ENCODE measurements at regions not wholly inside any gene's neighbourhood (a gene's known extent, or its start where the extent isn't known, plus 50 kb on each side); places are given as distances from the start of the nearest gene placed in this dataset.

DNA sequence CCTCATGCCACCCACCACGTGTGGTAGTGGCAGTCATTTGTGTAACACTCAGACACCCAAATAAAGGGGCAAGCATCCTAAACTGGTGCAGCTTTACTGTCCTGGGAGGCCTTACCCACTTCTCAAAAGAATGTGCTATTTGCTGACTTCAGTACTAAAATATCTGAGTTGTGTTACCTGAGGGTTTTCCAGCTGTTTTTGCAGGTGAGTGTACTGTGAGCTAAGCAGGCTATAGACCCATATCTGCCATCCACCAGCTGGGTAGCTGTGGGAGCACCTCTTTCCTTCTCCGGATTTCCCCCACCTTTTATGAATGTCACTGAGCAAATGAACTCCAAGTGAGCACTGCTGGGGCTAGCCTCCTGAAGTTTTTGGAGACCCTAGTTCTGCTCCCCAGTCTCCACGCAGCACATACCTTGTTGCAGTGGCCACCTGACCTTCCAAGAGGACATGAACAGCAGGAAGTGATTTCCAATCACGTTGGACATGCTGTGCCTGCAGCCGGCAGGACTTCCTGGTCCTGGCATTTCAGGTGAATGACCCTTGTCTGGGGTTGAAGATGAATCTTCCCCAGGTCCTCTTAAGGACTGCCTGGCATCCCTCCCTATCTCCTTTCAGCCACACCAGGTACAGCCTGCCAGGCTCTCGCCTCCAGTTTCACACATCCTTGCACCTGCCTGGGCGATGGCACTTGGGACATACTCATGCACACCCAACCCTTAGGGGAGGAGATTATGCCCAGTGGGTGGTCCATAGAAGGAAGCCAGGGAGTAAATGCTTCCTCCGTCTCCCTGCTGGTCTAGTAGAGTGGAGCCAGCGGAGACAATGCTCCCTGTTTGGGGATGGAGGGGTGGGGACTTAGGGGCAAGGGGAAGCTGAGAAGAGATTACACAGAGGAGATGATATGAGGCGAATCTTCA, 109.5 kb upstream of the SPATA13 start:
- no peak for DNase-seq (ENCODE audit: low spot score)

DNA sequence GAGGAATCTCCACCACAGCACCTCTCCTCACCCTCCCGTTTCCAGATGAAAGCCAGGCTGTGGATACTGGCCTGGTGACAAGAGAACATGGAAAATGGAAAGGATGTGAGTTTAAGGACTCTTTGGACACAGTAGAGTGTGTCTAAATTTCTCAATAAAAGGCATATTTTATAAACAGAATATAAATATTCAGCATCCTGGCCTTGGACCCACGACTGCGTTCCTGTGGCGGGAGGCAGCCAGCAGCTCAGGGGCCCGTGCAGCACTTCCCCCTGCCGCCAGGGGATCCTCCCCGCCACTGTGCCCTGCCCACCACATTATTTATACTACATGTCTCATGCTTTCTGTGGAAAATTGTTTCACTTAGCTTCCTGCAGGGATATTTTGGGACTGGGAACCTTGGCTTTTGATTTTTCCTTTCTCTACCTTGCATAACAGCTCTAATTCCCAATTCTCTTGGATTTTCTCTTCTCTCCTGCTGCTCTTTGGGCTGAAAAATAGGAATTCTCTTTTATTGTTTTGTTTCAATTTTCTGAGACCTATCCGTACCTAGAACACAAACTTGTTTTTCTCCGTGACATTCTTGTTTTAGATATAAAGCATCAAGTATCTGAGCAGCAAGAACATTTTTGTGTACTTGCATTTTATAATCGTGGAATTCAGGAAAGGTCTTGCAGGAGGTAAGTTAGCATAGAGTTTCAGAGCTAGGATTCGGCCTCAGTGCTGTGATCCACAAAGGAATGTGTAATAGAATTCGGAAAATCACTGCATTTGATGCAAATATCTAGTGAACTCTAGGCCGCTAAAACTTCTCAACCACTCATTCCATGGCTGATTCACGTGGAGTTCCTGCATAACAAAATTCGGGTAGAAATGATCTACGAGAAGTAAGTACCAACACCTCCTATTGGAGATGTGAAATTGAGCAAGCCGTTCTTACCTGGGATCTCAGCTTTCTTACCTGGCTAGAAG, 107.7 kb upstream of the SPATA13 start:
- no peak for DNase-seq (ENCODE audit: low spot score)

DNA sequence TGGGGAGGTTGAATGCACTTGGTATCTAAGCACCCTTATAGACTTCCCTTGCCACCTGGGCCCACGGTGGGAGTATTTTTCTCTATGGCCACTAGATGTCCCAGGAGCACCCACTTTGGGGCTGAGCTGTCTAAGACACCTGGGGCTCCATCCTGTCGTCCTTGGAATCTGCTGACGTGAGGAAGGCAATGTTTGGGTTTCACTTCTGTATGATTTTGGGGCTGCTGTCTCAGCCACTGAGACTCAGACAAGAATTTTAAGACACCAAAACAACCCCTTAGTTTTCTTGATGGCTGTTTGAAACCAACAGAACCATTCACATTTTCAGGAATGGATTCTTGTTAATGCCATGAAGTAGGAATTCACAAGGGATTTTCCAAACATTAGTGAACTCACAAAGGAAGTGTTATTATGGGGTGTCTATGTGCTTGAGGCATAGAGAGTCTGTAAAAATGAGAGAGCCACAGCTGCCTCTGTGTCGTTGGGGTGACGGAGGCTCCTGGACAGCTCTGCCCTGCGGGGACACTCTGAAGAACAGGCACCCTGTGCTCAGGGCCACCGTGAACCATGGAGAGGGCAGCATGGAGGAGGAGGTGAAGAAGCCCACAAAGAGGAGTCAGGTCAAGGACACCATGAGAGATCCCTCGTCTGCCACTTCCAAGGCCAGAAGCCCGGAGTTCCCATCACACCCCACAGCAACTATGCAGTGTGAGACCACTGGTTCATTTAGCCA, 106.8 kb upstream of the SPATA13 start:
- DNase-seq (ENCODE audit: low spot score) = peak; percentile 57

DNA sequence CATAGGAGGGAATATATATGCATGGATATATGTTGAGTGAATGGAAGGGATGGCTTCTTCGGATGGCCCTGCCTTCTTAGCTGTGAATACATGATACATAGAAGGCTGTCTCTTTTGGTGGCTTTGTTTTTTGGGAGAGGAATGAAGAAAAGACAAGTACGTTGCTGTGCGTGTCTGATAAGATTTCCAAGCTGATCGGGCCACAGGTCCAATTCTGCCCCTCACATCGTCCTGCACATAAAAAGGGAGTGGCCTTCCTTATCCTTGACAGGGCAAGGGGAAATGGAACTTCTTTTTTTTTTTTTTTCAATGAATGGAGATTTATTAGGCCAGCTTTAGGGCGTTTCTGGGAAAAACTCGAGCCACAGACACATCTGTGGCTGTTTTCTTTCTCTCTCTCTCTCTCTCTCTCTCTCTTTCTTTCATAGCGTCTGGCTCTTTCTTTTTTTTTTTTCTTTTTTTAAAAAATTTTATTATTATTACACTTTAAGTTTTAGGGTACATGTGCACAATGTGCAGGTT, 103.8 kb upstream of the SPATA13 start:
- DNase-seq (ENCODE audit: low spot score) = no peak

DNA sequence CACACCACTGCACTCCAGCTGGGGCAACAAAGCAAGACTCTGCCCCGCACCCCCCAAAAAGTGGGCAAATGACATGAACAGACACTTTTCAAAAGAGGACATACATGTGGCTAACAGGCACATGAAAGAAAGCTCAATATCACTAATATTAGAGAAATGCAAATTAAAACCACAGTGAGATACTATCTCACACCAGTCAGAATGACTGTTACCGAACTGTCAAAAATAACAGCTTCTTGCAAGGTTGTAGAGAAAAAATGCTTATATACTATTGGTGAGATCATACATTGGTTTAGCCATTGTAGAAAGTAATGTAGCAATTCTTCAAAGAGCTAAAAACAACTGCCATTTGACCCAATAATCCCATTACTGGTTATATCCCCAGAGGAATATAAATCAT, 99.5 kb upstream of the SPATA13 start:
- DNase-seq (ENCODE audit: low spot score) = no peak

DNA sequence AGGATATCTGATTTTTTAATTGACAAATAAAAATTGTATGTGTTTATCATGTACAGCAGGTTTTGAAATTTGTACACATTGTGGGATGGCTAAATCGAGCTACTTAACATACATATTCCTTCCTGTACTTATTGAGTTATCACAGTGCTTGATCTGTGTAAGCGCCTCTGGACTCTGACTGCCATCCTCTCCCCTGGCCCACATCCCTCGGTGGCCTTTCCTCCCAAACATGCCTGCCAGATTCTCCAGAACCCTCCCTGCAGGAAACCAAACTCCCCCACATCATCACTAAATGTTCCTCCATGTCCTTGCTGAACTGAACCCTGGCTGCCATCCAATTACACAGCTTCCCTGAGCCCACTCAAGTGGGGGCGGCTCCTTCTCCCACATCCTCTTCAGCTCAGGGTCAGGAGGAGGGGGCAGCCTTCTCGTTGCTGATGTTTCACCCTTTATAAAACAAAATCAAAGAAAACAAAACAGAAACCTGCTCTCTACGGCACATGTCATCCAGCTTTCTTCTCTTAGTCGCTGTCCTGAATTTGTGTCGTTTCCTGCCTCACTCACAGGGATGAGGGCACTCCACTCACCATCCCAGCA, 97.1 kb upstream of the SPATA13 start:
- DNase-seq (ENCODE audit: low spot score) = no peak

DNA sequence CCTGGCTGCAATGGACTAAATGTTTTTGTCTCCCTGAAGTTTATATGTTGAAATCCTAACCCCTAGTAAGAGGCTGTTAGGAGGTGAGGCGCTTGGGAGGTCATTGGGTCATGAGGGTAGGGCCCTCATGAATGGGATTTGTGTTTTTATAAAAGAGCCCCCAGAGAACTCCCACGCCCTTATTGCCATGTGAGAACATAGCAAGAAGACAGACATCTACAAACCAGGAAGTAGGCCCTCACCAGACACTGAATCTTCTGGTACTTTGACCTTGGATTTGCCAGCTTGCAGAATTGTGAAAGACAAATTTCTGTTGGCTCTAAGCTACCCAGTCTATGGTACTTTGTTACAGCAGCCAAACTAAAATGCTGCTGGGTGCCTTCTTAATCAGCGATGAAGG, 96.1 kb upstream of the SPATA13 start:
- DNase-seq (ENCODE audit: low spot score) = no peak

DNA sequence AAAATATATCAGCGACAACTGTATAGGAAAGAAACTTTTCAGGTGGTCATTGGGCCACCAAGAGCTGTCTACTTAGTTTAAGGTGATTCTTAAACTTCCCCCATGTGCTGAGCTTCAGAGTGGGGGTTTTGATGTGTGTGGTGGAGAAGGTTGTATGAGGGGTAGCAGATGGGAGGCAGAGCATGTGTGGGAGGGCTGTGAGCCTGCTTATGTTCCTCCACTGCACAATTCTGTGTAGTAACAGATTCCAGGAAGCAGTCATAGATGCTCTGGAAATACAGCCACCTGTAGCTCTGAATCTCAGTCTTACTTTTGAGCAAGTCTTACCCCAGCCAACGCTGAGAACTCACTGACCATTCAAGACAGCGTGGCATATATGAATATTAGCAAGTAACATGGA, 95.3 kb upstream of the SPATA13 start:
- DNase-seq (ENCODE audit: low spot score) = no peak

DNA sequence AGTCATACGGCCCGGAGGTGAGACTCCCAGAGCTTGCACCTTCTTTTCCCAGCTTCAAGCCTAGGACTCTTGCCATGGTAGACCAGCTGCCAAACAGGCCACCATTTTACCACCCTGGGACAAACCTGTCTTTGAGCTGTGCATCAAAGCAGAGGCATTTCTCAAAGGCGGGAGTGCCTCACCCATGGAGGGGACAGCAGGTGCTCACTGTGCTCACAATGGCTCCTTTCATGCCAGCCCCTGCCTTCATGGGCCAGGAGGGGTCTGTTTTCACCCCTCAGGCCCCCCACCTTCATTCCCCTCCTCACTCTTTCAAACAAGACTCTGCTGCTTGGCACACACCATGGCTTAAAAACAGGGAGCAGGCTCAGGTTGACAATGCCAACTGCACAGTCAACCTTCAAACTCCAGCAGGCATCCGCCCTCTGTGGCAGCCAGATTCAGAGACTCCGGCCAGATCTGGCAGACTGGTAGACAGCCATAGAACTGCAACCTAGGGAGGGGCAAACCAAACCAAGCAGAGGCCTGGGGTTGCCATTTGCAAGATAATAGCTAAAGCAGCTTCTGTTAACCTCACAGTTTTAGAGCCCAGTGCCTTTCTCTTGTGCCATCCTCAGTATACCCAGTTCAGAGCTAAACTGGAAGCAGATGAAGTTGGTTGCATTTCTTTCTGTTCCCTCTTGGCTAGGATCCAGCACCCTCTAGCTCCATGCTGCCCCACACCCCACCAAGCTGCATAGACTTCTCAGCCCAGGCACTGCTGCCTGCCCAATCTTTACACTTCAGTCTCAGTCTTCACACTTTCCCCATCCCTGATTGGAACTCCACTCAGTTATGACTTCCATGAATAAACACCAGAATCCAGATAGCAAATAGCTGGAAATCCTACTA, 93.9 kb upstream of the SPATA13 start:
- no peak for DNase-seq (ENCODE audit: low spot score)

DNA sequence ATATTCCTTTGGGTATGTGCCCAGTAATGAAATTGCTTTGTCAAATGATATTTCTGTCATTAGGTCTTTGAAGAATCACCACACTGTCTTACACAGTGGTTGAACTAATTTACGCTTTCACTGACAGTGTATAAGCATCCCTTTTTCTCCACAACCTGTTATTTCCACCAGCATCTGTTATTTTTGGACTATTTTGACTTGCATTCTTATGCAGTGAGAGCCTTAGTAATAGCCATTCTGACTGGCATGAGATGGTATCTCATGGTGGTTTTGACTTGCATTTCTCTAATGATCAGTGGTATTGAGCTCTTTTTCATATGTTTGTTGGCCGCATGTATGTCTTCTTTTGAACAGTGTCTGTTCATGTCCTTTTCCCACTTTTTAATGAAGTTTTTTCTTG, 92.0 kb upstream of the SPATA13 start:
- DNase-seq (ENCODE audit: low spot score) = no peak

DNA sequence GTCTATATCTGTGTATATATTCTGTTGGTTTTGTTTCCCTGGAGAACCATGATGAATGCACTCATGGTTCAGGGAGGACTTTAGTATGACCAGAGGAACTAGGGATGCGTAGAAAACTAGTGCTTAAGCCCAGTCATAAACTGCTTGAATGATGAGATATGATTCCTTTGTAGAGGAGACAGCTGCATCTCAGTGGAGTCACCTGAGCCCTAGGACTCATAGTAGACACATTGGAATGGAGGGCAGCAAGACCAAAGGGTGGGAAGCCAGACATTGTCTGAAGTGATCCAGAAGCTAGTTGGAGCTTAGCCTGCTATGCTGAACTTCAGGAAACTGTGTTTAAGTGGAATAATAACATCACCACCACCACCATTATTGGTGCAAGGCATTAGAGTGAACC, 89.5 kb upstream of the SPATA13 start:
- DNase-seq (ENCODE audit: low spot score) = no peak

DNA sequence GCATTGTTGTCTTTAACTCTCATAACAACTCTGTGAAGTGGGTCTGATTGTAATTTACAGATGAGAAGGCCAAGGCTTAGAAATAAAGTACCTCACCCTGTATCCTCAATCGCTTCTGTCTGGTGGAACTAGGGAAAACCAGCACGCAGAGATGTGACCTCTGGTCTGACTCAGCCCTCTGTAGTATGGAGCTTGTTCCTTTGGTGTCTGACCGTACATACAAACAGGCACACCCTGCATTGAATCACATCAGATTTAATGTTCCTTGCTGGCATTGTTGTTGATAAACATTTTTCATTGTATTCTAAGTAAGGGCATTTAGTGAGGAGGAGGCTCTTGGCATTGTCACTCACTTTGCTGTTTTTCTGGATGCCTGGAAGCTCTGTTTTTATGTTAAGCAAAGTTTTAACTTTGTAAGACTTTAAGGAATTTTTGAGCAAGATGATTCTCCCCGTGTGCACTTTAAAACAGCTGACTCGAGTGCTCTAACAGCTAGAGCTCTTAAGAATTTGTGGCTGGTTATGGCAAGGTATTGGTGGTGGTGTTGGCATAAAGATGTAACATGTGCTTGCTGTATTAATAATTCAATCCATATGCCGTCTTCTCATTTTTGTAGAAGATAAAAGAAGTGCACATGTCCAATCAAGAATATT, 89.0 kb upstream of the SPATA13 start:
- DNase-seq (ENCODE audit: low spot score) = no peak

DNA sequence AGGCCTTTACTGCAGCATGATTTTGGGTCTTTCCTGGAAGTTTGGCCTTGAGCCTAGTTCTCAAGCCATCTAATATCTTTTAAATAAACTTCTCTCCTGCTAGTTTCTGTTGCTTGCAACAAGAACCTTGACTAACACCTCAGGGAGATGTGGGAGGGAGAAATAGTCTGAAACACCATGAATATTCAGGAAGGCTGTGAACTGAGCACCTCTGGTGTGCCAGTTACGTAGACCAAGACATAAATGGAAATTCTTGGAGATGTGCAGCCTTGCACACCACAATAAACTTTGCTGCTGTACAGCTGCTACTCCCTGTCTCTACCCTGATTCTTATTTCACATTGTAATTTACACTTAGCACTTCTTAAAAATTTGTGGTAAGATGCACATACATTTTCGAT, 86.9 kb upstream of the SPATA13 start:
- no peak for DNase-seq (ENCODE audit: low spot score)

DNA sequence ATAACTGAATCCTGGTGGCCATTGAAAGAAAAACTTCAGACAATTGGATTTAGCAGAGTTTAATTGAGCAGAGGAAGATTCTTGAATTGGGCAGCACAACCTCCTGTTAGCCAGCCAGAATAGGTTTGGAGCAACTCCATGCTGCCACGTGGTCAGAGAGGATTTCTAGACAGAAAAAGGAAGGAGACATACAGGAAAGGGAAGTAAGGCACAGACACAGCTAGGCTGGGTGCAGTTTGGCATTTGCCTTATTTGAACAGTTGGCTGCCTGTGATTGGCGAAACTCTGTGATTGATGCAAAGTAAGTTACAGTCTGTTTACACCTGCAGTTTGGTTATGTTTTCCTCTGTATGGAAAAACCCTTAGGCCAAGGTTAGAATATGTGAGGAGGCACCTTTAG, 85.8 kb upstream of the SPATA13 start:
- no peak for DNase-seq (ENCODE audit: low spot score)

DNA sequence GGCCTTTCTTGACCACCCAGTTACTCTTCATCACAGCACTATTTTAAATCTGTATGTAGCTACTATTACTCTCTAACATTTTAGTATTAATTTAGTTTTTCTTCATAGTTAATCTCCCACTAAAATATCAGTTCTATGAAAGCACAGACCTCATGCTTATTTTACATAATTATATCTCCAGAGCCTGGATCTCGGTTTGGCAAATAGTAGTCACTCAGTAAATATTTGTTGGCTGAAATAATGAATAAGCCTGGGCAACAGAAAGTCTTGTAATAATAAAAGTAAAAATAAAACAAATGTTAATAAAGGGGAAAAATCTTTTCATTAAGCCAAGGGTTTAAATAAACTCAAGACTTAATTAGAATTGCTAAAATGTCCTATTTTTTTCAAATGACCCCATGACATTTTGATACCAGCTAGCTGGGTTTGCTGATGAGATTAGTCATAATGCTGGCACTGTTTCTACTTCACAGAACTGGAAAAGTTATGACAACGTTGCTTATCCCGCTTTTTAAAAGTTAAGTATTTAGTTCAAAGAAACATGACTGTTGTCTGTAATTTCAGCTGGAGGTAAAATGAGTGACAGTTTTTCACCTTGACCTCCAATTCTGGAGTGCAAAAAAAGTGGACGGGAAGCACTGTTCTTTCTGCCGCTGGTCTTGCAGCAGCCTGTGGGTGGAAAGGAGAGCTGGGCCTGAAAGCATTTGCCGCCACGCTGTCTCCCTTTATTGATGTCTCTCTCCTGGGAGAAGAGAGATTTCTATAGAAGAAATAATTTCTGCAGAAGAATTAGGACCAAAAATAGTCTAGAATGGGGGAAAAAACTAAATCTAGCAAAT, 85.2 kb upstream of the SPATA13 start:
- DNase-seq (ENCODE audit: low spot score) = no peak

DNA sequence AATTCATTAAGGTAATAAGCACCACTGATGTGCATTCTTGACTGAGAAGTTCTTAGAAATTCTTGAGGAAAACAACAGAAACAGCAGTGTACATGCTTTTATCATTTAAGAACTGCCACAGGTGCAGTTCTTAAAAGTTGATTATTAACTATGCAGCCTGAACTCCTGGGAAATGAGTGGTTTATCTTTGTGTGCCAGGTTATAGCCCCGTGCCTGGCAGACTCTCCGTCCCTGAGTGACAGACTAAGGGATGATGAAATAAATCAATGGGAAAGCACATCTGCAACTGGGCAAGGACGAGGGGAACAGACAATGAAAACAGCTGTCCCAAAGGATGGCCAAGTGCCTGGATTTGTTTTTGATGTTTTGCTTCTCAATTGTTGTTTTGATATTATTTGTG, 84.4 kb upstream of the SPATA13 start:
- no peak for DNase-seq (ENCODE audit: low spot score)

DNA sequence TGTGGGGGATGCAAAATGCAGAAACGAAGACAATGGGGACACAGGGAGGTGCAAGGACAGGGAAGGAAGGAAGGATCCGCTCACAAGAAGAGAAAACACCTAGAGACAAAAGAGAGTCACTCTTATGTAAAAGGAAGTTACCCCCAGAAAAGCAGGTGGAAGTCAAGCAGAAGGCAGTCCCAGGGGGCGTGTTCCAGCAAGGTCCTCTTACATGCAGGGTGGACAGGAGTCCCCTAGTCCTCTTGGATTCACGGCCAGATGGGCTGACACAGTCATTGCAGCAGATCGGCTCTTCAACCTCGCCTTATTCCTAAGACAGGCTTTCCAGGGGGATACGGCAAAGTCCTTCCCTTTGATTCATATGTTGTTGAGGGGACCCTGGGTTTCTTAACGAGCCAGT, 83.9 kb upstream of the SPATA13 start:
- no peak for DNase-seq (ENCODE audit: low spot score)

DNA sequence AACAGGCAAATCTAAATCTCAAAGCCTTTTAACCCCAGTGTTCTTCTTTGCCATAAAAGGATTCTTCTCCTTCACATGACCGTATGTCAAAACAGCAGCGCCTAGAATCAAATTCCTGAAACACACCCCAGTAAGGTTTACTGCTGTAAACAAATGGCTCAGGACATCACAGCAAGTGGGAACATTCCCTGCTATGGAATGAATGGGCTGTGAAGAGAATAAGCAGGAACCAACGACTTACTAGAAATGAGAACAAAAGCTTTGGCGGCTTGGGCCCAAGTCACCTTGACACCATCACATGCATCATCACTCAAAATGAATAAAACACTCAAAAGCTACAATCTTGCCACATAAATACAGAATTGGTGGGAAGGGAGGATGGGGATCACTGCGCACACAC, 80.4 kb upstream of the SPATA13 start:
- no peak for DNase-seq (ENCODE audit: low spot score)

DNA sequence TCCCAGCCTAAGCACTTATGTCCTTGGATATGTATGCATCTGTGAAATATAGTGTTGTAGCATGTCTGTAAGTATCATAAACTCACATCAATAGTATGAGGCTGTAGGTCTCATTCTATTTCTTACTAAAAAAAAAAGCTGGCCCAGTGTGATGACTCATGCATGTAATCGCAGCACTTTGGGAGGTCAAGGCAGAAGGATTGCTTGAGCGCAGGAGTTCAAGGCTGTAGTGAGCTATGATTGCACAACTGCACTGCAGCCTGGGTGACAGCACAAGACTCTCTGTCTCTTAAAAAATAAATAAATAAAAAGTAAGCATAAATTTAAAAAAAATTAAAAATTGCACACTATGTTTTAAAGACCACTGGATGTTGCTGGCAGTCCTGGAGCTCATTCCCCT, 79.1 kb upstream of the SPATA13 start:
- DNase-seq (ENCODE audit: low spot score) = no peak

All from CD4-positive, alpha-beta T cell treated with Interleukin-6 at 100 ng/mL for 8 hours (primary cell).